GM23338 (cell line): ENCODE measurements at regions not wholly inside any gene's neighbourhood (a gene's known extent, or its start where the extent isn't known, plus 50 kb on each side); places are given as distances from the start of the nearest gene placed in this dataset.

Source experiments
- ATAC-seq: fragments of 200-7000 bp; cut with Tn5 transposase; 3 replicates; pipeline ENCODE4 v1.9.1; 2020
- DNase-seq: peaks from one replicate; pipeline ENCODE4 v3.0.0-alpha.2; 2015; ENCODE audit warnings: low spot score
- H2AFZ ChIP-seq: fragments of 200-600 bp; sonication (generic); 2 replicates; pipeline ENCODE4 v1.8.0; 2016; ENCODE audit warnings: antibody characterized with exemption, mild to moderate bottlenecking, moderate library complexity
- H3F3A ChIP-seq: fragments of 200-600 bp; sonication (generic); replicated peaks from 2 replicates; pipeline ENCODE4 v1.8.0; 2017; ENCODE audit warnings: antibody characterized with exemption, mixed run types, low read depth
- H3K27ac ChIP-seq: fragments of 200-600 bp; sonication (generic); 2 replicates; pipeline ENCODE4 v1.6.1; 2016; ENCODE audit warnings: low read depth
- H3K27me3 ChIP-seq: fragments of 200-600 bp; sonication (generic); 2 replicates; pipeline ENCODE4 v1.8.0; 2016; ENCODE audit warnings: mild to moderate bottlenecking, mixed run types, moderate library complexity; ENCODE audit not compliant: insufficient read depth
- H3K36me3 ChIP-seq: fragments of 200-600 bp; sonication (generic); 2 replicates; pipeline ENCODE4 v1.8.0; 2016; ENCODE audit warnings: mild to moderate bottlenecking; ENCODE audit not compliant: insufficient read depth
- H3K4me1 ChIP-seq: fragments of 200-600 bp; sonication (generic); 2 replicates; pipeline ENCODE4 v1.8.0; 2016; ENCODE audit warnings: mild to moderate bottlenecking, moderate library complexity; ENCODE audit not compliant: insufficient read depth
- H3K4me2 ChIP-seq: fragments of 200-600 bp; sonication (generic); 2 replicates; pipeline ENCODE4 v1.7.1; 2017; ENCODE audit warnings: mixed run types
- H3K4me3 ChIP-seq: fragments of 200-600 bp; sonication (generic); 2 replicates; pipeline ENCODE4 v1.6.1; 2016; ENCODE audit warnings: mixed run types
- H3K79me2 ChIP-seq: fragments of 200-600 bp; sonication (generic); replicated peaks from 2 replicates; pipeline ENCODE4 v1.8.0; 2017; ENCODE audit warnings: mild to moderate bottlenecking; ENCODE audit not compliant: insufficient read depth
- H3K9me2 ChIP-seq: fragments of 200-600 bp; sonication (generic); 2 replicates; pipeline ENCODE4 v1.8.0; 2017; ENCODE audit not compliant: insufficient read depth
- H4K20me1 ChIP-seq: fragments of 200-600 bp; sonication (generic); replicated peaks from 2 replicates; pipeline ENCODE4 v1.8.0; 2017; ENCODE audit warnings: mild to moderate bottlenecking; ENCODE audit not compliant: insufficient read depth
- H3K27ac Mint-ChIP-seq: 2 replicates; pipeline ENCODE4 v1.8.0; 2020; ENCODE audit warnings: inconsistent platforms, mild to moderate bottlenecking, moderate library complexity, mixed read lengths
- H3K27me3 Mint-ChIP-seq: 3 replicates; pipeline ENCODE4 v1.8.0; 2022; ENCODE audit warnings: low read depth, mild to moderate bottlenecking, moderate library complexity, mixed read lengths, inconsistent platforms; ENCODE audit not compliant: insufficient read depth, poor library complexity
- H3K36me3 Mint-ChIP-seq: 3 replicates; pipeline ENCODE4 v1.8.0; 2021; ENCODE audit warnings: low read depth, mild to moderate bottlenecking, inconsistent platforms, moderate library complexity, mixed read lengths
- H3K4me1 Mint-ChIP-seq: 3 replicates; pipeline ENCODE4 v1.8.0; 2020; ENCODE audit warnings: mild to moderate bottlenecking, inconsistent platforms, mixed read lengths
- H3K4me3 Mint-ChIP-seq: 3 replicates; pipeline ENCODE4 v1.8.0; 2021; ENCODE audit warnings: moderate library complexity, mild to moderate bottlenecking, inconsistent platforms, mixed read lengths
- H3K9me3 Mint-ChIP-seq: 3 replicates; pipeline ENCODE4 v1.8.0; 2020; ENCODE audit warnings: moderate library complexity, mild to moderate bottlenecking, inconsistent platforms, mixed read lengths
- CREB1 ChIP-seq: fragments of 250-450 bp; sonication (Bioruptor Pico); IDR thresholded peaks from 2 replicates; pipeline ENCODE4 v1.5.0; 2020; ENCODE audit warnings: low read depth, mild to moderate bottlenecking, moderate library complexity
- EZH2 ChIP-seq: fragments of 200-600 bp; sonication (generic); IDR thresholded peaks from one replicate; pipeline ENCODE4 v1.8.0; 2017; ENCODE audit warnings: antibody characterized with exemption, mild to moderate bottlenecking, low read depth; ENCODE audit not compliant: unreplicated experiment
- EZH2phosphoT487 ChIP-seq: fragments of 200-600 bp; sonication (generic); IDR thresholded peaks from one replicate; pipeline ENCODE4 v1.8.1; 2018; ENCODE audit warnings: antibody characterized with exemption; ENCODE audit not compliant: unreplicated experiment
- JUNB ChIP-seq: IDR thresholded peaks from one replicate; pipeline ENCODE4 v1.6.1; 2016; ENCODE audit warnings: antibody characterized with exemption; ENCODE audit not compliant: unreplicated experiment
- NANOG ChIP-seq: IDR thresholded peaks from 2 replicates; pipeline ENCODE4 v1.6.1; 2016; ENCODE audit warnings: antibody characterized with exemption, borderline replicate concordance
- POLR2AphosphoS5 ChIP-seq: IDR thresholded peaks from 2 replicates; pipeline ENCODE4 v1.6.1; 2016; ENCODE audit warnings: antibody characterized with exemption, low read depth
- STAT1 ChIP-seq: IDR thresholded peaks from one replicate; pipeline ENCODE4 v1.6.1; 2016; ENCODE audit warnings: antibody characterized with exemption; ENCODE audit not compliant: unreplicated experiment
- ZNF114 ChIP-seq: fragments of 250-450 bp; sonication (Bioruptor Pico); IDR thresholded peaks from 2 replicates; pipeline ENCODE4 v1.5.0; 2020; ENCODE audit warnings: mild to moderate bottlenecking, moderate library complexity
- ZNF331 ChIP-seq: fragments of 250-450 bp; sonication (Bioruptor Pico); IDR thresholded peaks from 2 replicates; pipeline ENCODE4 v1.5.0; 2020; ENCODE audit warnings: low read depth, mild to moderate bottlenecking, moderate library complexity
- TF ChIP-seq, protein P1 (sequence below): IDR thresholded peaks from one replicate; pipeline ENCODE4 v1.6.1; 2018; ENCODE audit warnings: antibody characterized with exemption; ENCODE audit not compliant: unreplicated experiment
- TF ChIP-seq, protein P2 (sequence below), 2 experiments: fragments of 200-600 bp in 1 of 2; sonication (generic) in 1 of 2; conservative IDR thresholded peaks; 2 replicates each; pipeline versions ENCODE4 v1.5.1 to v1.6.1; 2016 to 2017; ENCODE audit warnings: antibody characterized with exemption in 2 of 2, low read depth in 2 of 2, mild to moderate bottlenecking in 2 of 2, moderate library complexity in 1 of 2
- TF ChIP-seq, protein P3 (sequence below): IDR thresholded peaks from 2 replicates; pipeline ENCODE4 v1.6.1; 2016; ENCODE audit warnings: antibody characterized with exemption

DNA sequence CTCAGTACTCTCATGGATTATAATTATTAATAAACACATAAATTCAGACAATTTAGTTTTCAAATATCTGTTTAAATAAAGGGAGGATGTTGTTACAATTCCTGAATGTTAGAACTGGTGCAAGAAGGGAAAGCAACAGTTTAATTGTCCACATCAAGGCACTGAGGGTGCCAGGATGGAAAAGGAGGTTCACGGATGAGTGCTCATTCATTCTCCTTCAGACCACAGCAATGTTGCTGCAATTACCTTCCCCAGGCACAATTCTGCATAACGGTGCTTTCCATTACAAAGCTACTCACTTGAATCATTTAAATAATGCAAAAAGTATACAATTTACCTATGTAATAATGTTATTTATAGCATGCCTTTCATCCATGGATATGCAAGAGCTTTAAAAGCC is 52.3 kb upstream of the COG2 start:
- Histone ChIP-seq H3K4me1 (peaks cover 6% of the 10 kb centered on the region), H2AFZ (no peak overlapping the region), H3K4me3 (no peak overlapping the region), H3K36me3 (no peaks in the 10 kb centered on the region), H3K27ac (no peak overlapping the region), H3K27me3 (no peaks in the 10 kb centered on the region), H3K79me2 (no peaks in the 10 kb centered on the region), H3F3A (no peaks in the 10 kb centered on the region), H3K4me2 (no peak overlapping the region), H4K20me1 (no peaks in the 10 kb centered on the region), H3K9me2 (no peaks in the 10 kb centered on the region)
- TF ChIP-seq EZH2 (no peak), NANOG (no peak), POLR2AphosphoS5 (no peak), EZH2phosphoT487 (no peak)
- TF ChIP-seq, protein P1, sequence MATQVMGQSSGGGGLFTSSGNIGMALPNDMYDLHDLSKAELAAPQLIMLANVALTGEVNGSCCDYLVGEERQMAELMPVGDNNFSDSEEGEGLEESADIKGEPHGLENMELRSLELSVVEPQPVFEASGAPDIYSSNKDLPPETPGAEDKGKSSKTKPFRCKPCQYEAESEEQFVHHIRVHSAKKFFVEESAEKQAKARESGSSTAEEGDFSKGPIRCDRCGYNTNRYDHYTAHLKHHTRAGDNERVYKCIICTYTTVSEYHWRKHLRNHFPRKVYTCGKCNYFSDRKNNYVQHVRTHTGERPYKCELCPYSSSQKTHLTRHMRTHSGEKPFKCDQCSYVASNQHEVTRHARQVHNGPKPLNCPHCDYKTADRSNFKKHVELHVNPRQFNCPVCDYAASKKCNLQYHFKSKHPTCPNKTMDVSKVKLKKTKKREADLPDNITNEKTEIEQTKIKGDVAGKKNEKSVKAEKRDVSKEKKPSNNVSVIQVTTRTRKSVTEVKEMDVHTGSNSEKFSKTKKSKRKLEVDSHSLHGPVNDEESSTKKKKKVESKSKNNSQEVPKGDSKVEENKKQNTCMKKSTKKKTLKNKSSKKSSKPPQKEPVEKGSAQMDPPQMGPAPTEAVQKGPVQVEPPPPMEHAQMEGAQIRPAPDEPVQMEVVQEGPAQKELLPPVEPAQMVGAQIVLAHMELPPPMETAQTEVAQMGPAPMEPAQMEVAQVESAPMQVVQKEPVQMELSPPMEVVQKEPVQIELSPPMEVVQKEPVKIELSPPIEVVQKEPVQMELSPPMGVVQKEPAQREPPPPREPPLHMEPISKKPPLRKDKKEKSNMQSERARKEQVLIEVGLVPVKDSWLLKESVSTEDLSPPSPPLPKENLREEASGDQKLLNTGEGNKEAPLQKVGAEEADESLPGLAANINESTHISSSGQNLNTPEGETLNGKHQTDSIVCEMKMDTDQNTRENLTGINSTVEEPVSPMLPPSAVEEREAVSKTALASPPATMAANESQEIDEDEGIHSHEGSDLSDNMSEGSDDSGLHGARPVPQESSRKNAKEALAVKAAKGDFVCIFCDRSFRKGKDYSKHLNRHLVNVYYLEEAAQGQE = no peak
- TF ChIP-seq, protein P2, sequence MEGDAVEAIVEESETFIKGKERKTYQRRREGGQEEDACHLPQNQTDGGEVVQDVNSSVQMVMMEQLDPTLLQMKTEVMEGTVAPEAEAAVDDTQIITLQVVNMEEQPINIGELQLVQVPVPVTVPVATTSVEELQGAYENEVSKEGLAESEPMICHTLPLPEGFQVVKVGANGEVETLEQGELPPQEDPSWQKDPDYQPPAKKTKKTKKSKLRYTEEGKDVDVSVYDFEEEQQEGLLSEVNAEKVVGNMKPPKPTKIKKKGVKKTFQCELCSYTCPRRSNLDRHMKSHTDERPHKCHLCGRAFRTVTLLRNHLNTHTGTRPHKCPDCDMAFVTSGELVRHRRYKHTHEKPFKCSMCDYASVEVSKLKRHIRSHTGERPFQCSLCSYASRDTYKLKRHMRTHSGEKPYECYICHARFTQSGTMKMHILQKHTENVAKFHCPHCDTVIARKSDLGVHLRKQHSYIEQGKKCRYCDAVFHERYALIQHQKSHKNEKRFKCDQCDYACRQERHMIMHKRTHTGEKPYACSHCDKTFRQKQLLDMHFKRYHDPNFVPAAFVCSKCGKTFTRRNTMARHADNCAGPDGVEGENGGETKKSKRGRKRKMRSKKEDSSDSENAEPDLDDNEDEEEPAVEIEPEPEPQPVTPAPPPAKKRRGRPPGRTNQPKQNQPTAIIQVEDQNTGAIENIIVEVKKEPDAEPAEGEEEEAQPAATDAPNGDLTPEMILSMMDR (conservative IDR thresholded peaks at IDR 0.05; ENCODE audit: low read depth in 2 of 2) = no peak
- H3K4me1 Mint-ChIP-seq = peaks cover 11% of the 10 kb centered on the region; the same call in 2 of the 3 replicates
- peaks cover 2% of the 10 kb centered on the region for H3K27me3 Mint-ChIP-seq
- H3K4me3 Mint-ChIP-seq = no peak overlapping the region
- peaks cover 2% of the 10 kb centered on the region; the same call in 2 of the 3 replicates for H3K9me3 Mint-ChIP-seq
- H3K27ac Mint-ChIP-seq = no peak overlapping the region
- no peak for ATAC-seq
- DNase-seq = no peak
- no peaks in the 10 kb centered on the region; the same call in 2 of the 3 replicates for H3K36me3 Mint-ChIP-seq

DNA sequence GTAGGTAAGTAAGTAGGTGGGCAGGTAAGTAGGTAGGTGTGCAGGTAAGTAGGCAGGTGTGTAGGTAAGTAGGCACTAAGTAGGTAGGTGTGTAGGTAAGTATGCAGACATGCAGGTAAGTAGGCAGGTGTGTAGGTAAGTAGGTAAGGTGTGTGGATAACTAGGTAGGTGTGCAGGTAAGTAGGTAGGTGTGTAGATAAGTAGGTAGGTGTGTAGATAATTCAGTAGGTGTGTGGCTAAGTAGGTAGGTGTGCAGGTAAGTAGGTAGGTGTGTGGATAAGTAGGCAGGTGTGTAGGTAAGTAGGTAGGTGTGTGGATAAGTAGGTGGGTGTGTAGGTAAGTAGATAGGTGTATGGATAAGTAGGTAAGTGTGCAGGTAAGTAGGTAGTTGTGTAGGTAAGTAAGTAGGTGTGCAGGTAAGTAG is 53.9 kb upstream of the COG2 start:
- H3K4me1 Mint-ChIP-seq = peaks cover 18% of the 10 kb centered on the region; the same call in 2 of the 3 replicates
- H3K79me2 ChIP-seq = no peaks in the 10 kb centered on the region
- H3K9me2 ChIP-seq = no peaks in the 10 kb centered on the region
- TF ChIP-seq STAT1 = no peak
- TF ChIP-seq JUNB = no peak
- no peak for TF ChIP-seq EZH2
- TF ChIP-seq ZNF114 (CRISPR knock-in tag) = no peak
- no peak for TF ChIP-seq CREB1 (CRISPR knock-in tag)
- no peak for TF ChIP-seq POLR2AphosphoS5
- no peak for TF ChIP-seq NANOG
- TF ChIP-seq ZNF331 (CRISPR knock-in tag) = no peak
- TF ChIP-seq, protein P1 = no peak
- TF ChIP-seq, protein P3, sequence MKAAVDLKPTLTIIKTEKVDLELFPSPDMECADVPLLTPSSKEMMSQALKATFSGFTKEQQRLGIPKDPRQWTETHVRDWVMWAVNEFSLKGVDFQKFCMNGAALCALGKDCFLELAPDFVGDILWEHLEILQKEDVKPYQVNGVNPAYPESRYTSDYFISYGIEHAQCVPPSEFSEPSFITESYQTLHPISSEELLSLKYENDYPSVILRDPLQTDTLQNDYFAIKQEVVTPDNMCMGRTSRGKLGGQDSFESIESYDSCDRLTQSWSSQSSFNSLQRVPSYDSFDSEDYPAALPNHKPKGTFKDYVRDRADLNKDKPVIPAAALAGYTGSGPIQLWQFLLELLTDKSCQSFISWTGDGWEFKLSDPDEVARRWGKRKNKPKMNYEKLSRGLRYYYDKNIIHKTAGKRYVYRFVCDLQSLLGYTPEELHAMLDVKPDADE = no peak
- TF ChIP-seq EZH2phosphoT487 = no peak
- TF ChIP-seq, protein P2 (conservative IDR thresholded peaks at IDR 0.05; ENCODE audit: low read depth in 2 of 2) = no peak
- peaks cover 2% of the 10 kb centered on the region for H3K27me3 Mint-ChIP-seq
- H3K27ac Mint-ChIP-seq = no peak overlapping the region
- H3K27ac ChIP-seq = no peak overlapping the region
- H3K4me2 ChIP-seq = no peak overlapping the region
- ATAC-seq (no peak), DNase-seq (no peak)
- H3K4me1 ChIP-seq = peaks cover 15% of the 10 kb centered on the region
- H2AFZ ChIP-seq = no peak overlapping the region
- H3K36me3 ChIP-seq = no peaks in the 10 kb centered on the region
- no peaks in the 10 kb centered on the region for H3K27me3 ChIP-seq
- H3K9me3 Mint-ChIP-seq = peaks cover 2% of the 10 kb centered on the region; the same call in 2 of the 3 replicates
- H4K20me1 ChIP-seq = no peaks in the 10 kb centered on the region
- no peak overlapping the region for H3K4me3 Mint-ChIP-seq
- H3F3A ChIP-seq = no peaks in the 10 kb centered on the region
- no peak overlapping the region for H3K4me3 ChIP-seq
- H3K36me3 Mint-ChIP-seq = no peaks in the 10 kb centered on the region
